ENCODE measurements at regions not wholly inside any gene's neighbourhood (a gene's known extent, or its start where the extent isn't known, plus 50 kb on each side); places are given as distances from the start of the nearest gene placed in this dataset.
"Not testable (repeated sequence)": the region's sequence is repeated elsewhere in the genome, so short reads cannot be mapped to it uniquely, and the experiment has no call there.

DNA sequence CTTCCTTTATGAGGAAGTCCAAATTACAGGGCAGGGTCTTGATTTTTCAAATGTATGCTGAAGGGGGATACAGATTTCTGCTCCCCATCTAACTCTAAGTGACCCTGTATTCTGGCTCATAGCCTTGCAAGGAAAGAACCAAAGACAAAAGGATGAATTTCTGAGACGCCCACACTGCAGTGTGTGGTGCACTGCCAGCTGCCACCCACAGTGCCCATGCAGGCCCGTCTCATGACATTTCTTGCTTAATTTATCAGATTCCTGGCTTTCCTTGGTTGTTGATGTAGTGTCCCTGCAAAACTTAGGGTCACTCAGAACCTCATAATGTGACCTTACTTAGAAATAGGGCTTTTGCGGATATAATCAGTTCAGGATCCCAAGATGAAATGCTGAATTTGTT, 68.0 kb downstream of the CBLN4 start:
- Histone ChIP-seq H3K27ac (ENCODE audit: low read depth) (no peak overlapping the region), H3K4me3 (ENCODE audit: low read depth, low read length) (no peak overlapping the region), H3K4me1 (ENCODE audit: insufficient read depth) (no peaks in the 10 kb centered on the region), H3K36me3 (ENCODE audit: insufficient read depth) (no peaks in the 10 kb centered on the region)
- no peak for DNase-seq (ENCODE audit: extremely low spot score)
- WGBS = 91% methylated on average over 3 of the region's 3 CpGs

DNA sequence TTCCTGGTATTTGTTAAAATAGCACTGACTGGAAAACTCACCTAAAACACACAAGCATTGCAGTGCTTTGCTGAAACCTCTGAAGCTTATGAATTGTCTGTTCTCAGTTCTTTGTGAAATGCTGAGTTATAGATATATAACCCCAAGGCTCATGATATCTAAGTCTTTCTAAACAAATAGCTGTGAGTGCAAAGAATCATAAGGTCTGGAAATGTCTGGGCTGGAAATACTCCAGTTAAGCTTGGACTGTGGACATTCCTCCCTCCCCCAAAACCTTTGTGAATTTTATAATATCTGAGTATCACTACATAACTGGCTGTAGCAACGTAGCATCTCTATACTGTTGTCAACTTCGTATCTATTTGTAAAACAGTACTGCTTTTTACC, 69.1 kb downstream of the CBLN4 start:
- no peak overlapping the region for H3K27ac ChIP-seq (ENCODE audit: low read depth)
- H3K4me1 ChIP-seq (ENCODE audit: insufficient read depth) = no peaks in the 10 kb centered on the region
- H3K36me3 ChIP-seq (ENCODE audit: insufficient read depth) = no peaks in the 10 kb centered on the region
- DNase-seq (ENCODE audit: extremely low spot score) = no peak
- H3K4me3 ChIP-seq (ENCODE audit: low read depth, low read length) = no peak overlapping the region
- 31% methylated on average over 2 of the region's 2 CpGs for WGBS

DNA sequence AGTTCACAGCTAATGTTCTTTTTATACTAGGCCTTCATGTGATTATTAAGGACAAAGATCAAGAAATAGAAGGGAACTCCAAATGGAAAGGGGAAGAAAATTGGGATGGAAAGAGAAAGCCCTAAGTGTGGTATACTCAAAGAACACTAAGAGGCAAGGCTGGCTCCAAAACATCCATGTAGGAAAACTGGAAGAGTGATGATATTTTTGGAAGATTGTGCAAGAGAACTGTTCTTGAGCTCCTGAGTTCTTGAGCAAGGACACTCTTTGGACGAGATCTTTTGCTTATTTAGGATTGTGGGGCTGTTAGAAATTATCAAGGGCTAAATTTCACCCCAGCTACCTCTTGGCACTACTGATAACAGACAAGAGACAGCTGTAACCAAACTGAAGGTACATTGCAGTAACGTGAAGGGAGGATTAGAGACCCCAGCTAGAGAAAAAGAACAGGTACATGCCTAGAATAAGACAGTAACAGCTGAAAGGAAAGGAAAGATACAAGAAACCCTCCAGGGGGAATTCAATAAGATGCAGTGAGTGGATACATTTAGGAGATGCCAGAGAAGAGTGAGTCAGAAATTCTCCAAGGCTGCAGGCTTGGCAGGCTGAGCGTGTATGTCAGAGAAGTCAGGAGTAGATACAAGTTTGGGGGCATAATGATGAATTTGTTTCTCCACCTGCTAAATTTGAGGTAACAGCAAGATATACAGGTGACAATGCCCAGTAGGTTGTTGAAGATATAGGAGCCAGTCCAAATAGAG, 69.7 kb downstream of the CBLN4 start:
- H3K4me3 ChIP-seq (ENCODE audit: low read depth, low read length) = no peak overlapping the region
- DNase-seq (ENCODE audit: extremely low spot score) = no peak
- WGBS = 22% methylated on average over 3 of the region's 3 CpGs
- H3K4me1 ChIP-seq (ENCODE audit: insufficient read depth) = no peaks in the 10 kb centered on the region
- H3K27ac ChIP-seq (ENCODE audit: low read depth) = no peak overlapping the region
- no peaks in the 10 kb centered on the region for H3K36me3 ChIP-seq (ENCODE audit: insufficient read depth)

DNA sequence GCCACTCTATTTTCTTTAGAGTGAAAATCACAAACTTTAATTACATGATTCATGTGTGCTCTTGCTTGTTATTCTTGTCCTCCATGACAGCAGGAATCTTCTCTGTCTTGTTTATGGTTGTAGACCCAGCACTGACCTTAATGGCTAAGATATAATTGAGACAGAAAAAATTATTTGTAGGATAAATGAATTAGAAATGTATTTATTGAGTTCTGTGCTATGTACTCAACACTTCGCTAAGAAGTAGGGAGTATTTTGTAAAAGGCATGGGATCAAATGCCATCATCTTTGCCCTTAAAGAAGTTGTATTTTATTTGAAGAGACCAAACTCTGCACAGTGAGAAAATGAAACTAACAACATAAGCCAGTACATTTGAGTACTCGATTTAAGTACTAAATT, 71.2 kb downstream of the CBLN4 start:
- H3K4me3 ChIP-seq (ENCODE audit: low read depth, low read length) = no peak overlapping the region
- no peaks in the 10 kb centered on the region for H3K4me1 ChIP-seq (ENCODE audit: insufficient read depth)
- H3K36me3 ChIP-seq (ENCODE audit: insufficient read depth) = no peaks in the 10 kb centered on the region
- H3K27ac ChIP-seq (ENCODE audit: low read depth) = no peak overlapping the region
- no peak for DNase-seq (ENCODE audit: extremely low spot score)
- WGBS = 89% methylated on average over 2 of the region's 2 CpGs

DNA sequence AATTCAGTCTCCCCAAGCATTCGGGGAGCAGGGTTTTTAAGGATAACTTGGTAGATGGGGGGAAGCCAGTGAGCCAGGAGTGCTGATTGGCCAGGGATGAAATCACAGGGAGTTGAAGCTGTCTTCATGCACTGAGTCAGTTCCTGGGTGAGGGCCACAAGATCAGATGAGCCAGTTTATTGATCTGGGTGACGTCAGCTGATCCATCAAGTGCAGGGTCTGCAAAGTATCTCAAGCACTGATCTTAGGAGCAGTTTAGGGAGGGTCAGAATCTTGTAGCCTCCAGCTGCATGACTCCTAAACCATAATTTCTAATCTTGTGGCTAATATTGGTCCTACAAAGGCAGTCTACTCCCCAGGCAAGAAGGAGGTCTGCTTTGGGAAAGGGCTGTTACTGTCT, 74.4 kb downstream of the CBLN4 start:
- not testable (repeated sequence) for H3K4me1 ChIP-seq (ENCODE audit: insufficient read depth); H3K36me3 ChIP-seq (ENCODE audit: insufficient read depth); H3K27ac ChIP-seq (ENCODE audit: low read depth); H3K4me3 ChIP-seq (ENCODE audit: low read depth, low read length); DNase-seq (ENCODE audit: extremely low spot score)
- 73% methylated on average over 2 of the region's 2 CpGs for whole genome bisulfite sequencing

DNA sequence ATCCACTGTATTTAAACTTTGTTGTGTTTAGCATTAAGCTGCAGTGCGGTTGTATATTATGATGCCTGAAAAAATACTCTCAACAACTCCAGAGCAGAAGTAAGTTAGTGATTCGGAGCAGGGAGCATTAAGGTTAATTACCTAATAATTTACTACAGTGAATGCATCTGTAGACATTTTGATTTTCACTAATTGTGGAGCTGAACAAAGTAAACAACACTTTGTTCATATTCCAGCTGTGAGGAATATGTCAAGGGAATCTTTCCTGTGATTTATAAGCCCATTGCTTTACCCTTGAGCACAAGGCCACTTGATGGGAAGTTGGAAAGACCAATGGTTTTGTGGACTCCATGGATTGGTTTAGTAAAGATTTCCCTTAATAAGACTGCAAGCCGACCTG, 77.1 kb downstream of the CBLN4 start:
- WGBS = 59% methylated on average over 3 of the region's 3 CpGs
- no peak for DNase-seq (ENCODE audit: extremely low spot score)
- H3K4me3 ChIP-seq (ENCODE audit: low read depth, low read length) = no peak overlapping the region

DNA sequence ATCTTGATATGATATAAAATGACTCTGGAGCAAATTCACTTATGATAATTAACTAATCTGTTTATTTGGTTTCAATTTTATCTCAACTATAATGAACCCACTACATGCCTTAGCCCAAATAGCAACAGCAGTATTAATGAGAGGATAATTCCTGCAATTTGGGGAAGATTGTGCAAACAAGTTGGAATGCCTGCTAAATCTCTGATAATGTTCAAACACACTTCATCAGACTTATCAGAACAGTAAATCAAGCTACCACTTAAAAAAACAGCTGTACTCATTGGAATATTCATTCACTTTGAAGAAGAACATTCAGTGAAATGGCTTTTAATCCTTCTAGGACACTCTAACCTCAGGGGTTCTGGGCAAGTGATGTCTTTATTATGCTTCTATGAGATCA, 85.4 kb downstream of the CBLN4 start:
- no peaks in the 10 kb centered on the region for H3K4me1 ChIP-seq (ENCODE audit: insufficient read depth)
- DNase-seq (ENCODE audit: extremely low spot score) = no peak
- no peaks in the 10 kb centered on the region for H3K36me3 ChIP-seq (ENCODE audit: insufficient read depth)
- H3K27ac ChIP-seq (ENCODE audit: low read depth) = no peak overlapping the region
- no peak overlapping the region for H3K4me3 ChIP-seq (ENCODE audit: low read depth, low read length)

More for the DNA sequence above, 77.1 kb downstream of the CBLN4 start:
- H3K27ac ChIP-seq (ENCODE audit: low read depth) = no peak overlapping the region
- H3K36me3 ChIP-seq (ENCODE audit: insufficient read depth) = no peaks in the 10 kb centered on the region
- H3K4me1 ChIP-seq (ENCODE audit: insufficient read depth) = no peaks in the 10 kb centered on the region

DNA sequence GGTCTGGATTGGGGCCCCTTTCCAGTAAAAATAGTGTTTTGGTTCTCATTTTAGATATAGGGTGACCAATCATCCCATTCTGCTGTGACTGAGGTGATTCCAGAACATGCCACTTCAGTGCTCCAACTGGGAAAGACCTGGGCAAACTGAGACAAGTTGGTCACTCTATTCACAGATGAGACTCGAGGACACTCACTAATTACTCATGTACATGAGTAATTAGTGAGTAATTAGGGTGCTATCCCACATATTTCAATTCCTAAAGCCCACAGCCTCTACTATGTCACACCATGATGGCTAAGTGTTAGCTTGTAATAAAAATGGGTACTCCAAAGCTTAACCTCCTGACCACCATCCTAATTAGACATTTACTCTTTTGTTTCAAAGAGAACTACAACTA, 86.0 kb downstream of the CBLN4 start:
- Histone ChIP-seq H3K36me3 (ENCODE audit: insufficient read depth) (no peaks in the 10 kb centered on the region), H3K4me1 (ENCODE audit: insufficient read depth) (no peaks in the 10 kb centered on the region), H3K4me3 (ENCODE audit: low read depth, low read length) (no peak overlapping the region), H3K27ac (ENCODE audit: low read depth) (no peak overlapping the region)
- 59% methylated on average over 1 of the region's 1 CpG for WGBS
- DNase-seq (ENCODE audit: extremely low spot score) = no peak

DNA sequence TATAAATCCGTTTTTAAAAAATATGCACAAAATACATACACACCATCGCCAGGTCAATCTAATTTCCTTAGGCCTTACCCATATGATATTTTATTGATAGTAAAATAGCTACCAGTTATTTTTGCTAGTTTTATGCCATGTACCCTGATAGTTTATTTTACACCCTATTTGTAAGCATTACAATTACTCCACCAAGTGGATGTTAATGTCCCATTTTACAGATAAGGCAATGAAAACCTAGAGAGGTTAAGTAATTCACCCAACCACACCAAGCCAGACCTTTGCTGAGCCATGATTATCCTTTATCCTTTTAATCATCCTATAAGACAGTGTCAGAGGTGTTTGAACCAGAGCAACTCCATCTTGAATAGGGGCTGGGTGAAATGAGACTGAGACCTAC, 86.8 kb downstream of the CBLN4 start:
- no peaks in the 10 kb centered on the region for H3K36me3 ChIP-seq (ENCODE audit: insufficient read depth)
- DNase-seq (ENCODE audit: extremely low spot score) = no peak
- H3K27ac ChIP-seq (ENCODE audit: low read depth) = no peak overlapping the region
- 88% methylated on average over 2 of the region's 2 CpGs for whole genome bisulfite sequencing
- H3K4me3 ChIP-seq (ENCODE audit: low read depth, low read length) = no peak overlapping the region
- no peaks in the 10 kb centered on the region for H3K4me1 ChIP-seq (ENCODE audit: insufficient read depth)

DNA sequence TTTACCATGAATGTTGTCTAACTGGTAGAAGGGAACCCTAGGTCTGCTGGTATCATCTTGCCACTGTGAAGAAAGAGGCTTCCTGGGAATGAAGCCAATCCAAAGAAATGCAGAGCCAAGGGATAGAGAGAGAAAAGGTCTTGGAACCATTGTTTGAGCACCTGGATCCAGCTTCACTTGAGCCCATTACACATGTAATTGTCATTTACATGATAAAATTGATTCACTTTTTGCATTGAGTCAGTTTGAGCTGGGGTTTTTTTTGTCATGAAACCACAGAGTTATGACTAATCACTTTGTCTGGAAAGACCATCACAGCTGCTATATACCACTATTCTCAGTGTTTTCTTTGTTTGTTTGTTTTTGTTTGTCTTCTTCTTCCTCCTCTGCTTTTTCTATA, 112.3 kb downstream of the CBLN4 start:
- H3K36me3 ChIP-seq (ENCODE audit: insufficient read depth) = no peaks in the 10 kb centered on the region
- H3K4me3 ChIP-seq (ENCODE audit: low read depth, low read length) = no peak overlapping the region
- H3K27ac ChIP-seq (ENCODE audit: low read depth) = no peak overlapping the region
- no peak for DNase-seq (ENCODE audit: extremely low spot score)
- H3K4me1 ChIP-seq (ENCODE audit: insufficient read depth) = no peaks in the 10 kb centered on the region

DNA sequence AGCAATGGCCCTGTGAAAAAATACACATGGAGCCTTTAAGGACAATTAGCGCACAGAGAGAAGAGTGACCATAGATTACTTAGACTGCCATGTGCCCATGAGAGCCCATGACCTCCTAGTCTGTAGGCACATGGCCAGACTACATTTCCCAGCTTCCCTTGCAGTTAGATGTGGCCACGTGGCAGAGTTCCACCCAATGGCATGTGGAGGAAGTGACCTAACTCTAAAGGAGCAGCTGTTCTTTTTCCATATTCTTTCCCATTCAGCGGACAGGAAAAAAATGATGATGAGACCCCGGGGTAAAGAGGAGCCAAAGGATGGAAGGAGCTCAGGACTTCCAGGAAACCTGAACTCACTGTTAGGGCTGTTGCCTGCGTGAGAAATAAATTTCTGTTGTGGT, 116.6 kb downstream of the CBLN4 start:
- no peak overlapping the region for H3K4me3 ChIP-seq (ENCODE audit: low read depth, low read length)
- H3K36me3 ChIP-seq (ENCODE audit: insufficient read depth) = no peaks in the 10 kb centered on the region
- no peak overlapping the region for H3K27ac ChIP-seq (ENCODE audit: low read depth)
- no peak for DNase-seq (ENCODE audit: extremely low spot score)
- 83% methylated on average over 5 of the region's 5 CpGs for whole genome bisulfite sequencing
- H3K4me1 ChIP-seq (ENCODE audit: insufficient read depth) = no peaks in the 10 kb centered on the region

DNA sequence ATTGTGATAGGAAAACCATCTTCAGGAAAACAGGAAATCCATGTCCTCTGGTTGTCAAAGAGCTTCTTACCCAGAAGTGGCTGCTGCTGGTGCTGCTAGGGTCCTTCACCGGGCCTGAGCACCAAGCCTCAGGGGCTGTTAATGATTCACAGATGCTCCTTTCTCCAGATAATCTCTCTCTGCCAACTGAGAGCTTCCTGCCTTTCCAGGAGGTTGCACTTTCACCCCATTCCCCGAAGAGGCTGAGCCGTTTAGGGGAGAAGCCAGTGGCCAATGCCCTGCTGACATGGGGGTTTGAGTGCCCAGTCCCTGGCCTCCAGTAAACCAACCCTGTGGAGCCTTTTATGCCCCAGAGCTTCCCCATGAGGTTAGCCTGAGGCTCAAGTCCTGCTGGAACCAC, 122.4 kb downstream of the CBLN4 start:
- no peak for DNase-seq (ENCODE audit: extremely low spot score)
- H3K27ac ChIP-seq (ENCODE audit: low read depth) = no peak overlapping the region
- WGBS = 59% methylated on average over 3 of the region's 3 CpGs

DNA sequence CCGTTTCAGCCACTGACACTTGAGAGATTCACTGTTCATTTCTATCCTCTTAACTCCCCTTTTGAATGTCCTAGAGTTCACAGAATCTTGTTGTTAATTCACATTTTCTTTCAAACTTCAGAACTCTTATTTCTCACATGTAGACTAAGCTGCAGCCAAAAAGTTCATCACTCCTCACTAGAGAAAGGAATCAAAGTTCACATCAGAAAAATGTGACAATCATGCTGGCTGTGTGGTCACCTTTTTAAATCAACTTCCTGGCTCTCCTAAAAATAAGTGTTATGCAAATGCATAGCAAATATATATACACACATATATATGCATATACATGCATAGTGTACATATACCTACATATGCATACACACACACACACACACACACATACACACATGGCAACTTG, 123.0 kb downstream of the CBLN4 start:
- 81% methylated on average over 1 of the region's 1 CpG for WGBS
- Histone ChIP-seq H3K27ac (ENCODE audit: low read depth) (no peak overlapping the region), H3K36me3 (ENCODE audit: insufficient read depth) (no peaks in the 10 kb centered on the region), H3K4me1 (ENCODE audit: insufficient read depth) (no peaks in the 10 kb centered on the region), H3K4me3 (ENCODE audit: low read depth, low read length) (no peak overlapping the region)
- no peak for DNase-seq (ENCODE audit: extremely low spot score)

More for the DNA sequence above, 122.4 kb downstream of the CBLN4 start:
- Histone ChIP-seq H3K4me3 (ENCODE audit: low read depth, low read length) (no peak overlapping the region), H3K36me3 (ENCODE audit: insufficient read depth) (no peaks in the 10 kb centered on the region), H3K4me1 (ENCODE audit: insufficient read depth) (no peaks in the 10 kb centered on the region)

DNA sequence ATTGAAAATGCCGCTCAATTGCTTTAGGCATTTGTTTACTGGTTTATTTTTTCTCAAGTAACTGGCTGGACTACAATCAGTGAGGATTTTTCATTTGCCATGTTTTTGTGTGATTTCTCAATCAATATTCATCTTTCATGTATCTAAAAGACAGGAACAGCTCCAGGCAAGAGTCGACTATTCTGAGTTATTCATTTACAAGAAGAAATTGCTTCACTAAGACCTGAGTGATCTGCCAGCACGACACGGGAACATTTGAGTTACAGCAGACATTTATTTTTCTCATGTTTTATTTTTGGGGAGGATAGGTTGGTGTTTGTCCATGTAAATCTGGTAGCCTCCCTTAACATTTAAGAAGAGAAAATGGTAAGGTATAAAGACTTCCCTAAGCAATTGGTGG, 124.1 kb downstream of the CBLN4 start:
- WGBS = 66% methylated on average over 4 of the region's 4 CpGs
- H3K4me1 ChIP-seq (ENCODE audit: insufficient read depth) = no peaks in the 10 kb centered on the region
- DNase-seq (ENCODE audit: extremely low spot score) = no peak
- H3K4me3 ChIP-seq (ENCODE audit: low read depth, low read length) = no peak overlapping the region
- H3K36me3 ChIP-seq (ENCODE audit: insufficient read depth) = no peaks in the 10 kb centered on the region
- no peak overlapping the region for H3K27ac ChIP-seq (ENCODE audit: low read depth)

DNA sequence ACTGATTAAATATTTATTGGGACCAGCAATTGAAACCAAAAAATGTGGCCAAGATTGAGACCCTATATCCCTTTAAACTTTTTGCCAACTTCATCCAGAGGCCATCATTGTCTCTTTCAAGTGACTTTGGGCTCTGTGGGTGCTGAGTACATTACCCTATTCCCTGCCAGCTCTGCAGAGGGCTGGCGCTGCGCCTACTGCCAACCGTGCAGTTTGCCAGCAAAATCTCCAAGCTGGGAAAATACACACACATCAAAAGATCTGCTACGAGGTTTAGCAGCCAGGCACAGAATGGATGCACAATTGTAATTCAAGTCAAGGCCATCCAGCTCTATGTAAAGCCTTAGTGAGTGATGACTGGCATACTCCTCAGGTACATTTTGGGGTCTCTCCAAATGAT, 125.0 kb downstream of the CBLN4 start:
- no peak for DNase-seq (ENCODE audit: extremely low spot score)
- 62% methylated on average over 4 of the region's 4 CpGs for WGBS
- Histone ChIP-seq H3K4me1 (ENCODE audit: insufficient read depth) (no peaks in the 10 kb centered on the region), H3K4me3 (ENCODE audit: low read depth, low read length) (no peak overlapping the region), H3K27ac (ENCODE audit: low read depth) (no peak overlapping the region), H3K36me3 (ENCODE audit: insufficient read depth) (no peaks in the 10 kb centered on the region)
